ENCODE measurements at regions not wholly inside any gene's neighbourhood (a gene's known extent, or its start where the extent isn't known, plus 50 kb on each side); places are given as distances from the start of the nearest gene placed in this dataset.

DNA sequence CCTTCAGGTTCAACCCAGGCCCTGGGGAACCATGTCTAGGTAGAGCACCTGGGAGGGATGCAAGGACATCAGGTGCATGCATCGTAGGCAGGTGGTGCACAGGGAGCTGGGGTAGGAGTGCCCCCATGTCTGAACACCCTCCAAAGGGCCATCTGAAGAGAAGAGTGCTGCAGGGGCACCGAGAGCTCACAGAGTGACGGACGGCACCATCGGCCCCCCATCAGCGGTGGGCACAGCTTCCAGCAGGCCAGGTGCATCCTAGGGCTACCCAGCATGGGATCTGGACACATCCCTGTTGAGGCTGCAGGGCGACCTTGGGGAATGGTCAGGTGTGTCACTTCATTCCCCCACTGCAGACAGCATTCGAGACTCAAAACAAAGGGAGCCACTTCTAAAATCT is 138.3 kb upstream of the CDH4 start:
- H3K4me3 Mint-ChIP-seq: no peak overlapping the region
- H3K27me3 Mint-ChIP-seq (ENCODE audit: low read depth): no peaks in the 10 kb centered on the region
- H3K4me1 Mint-ChIP-seq: peaks cover 6% of the 10 kb centered on the region
- H3K27ac Mint-ChIP-seq (ENCODE audit: unreplicated experiment): no peak overlapping the region
- no peak for DNase-seq (ENCODE audit: low read depth, low spot score)
- no peak for TF ChIP-seq CTCF (conservative IDR thresholded peaks at IDR 0.05)
- H3K9me3 Mint-ChIP-seq: no peaks in the 10 kb centered on the region
- H3K36me3 Mint-ChIP-seq (ENCODE audit: low read depth): no peaks in the 10 kb centered on the region

DNA sequence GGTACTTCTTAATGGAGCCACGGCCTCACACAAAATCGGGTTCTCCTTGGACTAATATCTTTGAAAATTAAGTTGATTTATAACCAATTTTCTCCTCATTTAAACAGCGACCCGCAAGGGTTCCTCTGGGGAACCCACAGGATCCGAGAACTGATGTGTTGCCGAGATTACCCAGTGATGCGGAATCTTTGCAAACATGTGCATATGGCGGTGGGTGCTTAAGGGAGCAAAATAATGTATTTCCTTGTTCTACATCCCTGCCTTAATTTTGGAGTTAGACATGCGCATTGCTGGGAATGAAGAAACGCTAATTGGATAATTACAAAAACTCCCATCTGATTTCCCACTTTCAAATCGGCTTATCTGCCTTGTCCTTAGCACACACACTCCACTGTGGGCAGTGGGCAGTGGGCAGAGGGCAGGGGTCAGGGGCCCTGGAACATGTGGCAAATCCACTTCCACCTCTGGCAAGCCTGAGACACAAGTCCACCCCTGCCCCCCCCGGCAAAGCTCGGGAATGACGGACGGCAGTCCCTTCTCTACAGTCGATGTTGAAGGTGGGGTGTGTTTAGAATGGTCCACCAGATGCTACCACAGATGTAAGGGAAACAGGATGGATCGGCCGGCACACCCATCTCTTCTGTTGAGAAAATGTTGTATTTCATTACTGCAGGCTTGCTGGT is 137.4 kb upstream of the CDH4 start:
- Mint-ChIP-seq H3K4me1 (peaks cover 7% of the 10 kb centered on the region), H3K27ac (ENCODE audit: unreplicated experiment) (no peak overlapping the region), H3K36me3 (ENCODE audit: low read depth) (no peaks in the 10 kb centered on the region), H3K27me3 (ENCODE audit: low read depth) (no peaks in the 10 kb centered on the region), H3K4me3 (no peak overlapping the region), H3K9me3 (no peaks in the 10 kb centered on the region)
- no peak for TF ChIP-seq CTCF (conservative IDR thresholded peaks at IDR 0.05)
- DNase-seq (ENCODE audit: low read depth, low spot score): no peak

- H3K27me3 Mint-ChIP-seq (ENCODE audit: low read depth): no peaks in the 10 kb centered on the region
- H3K27ac Mint-ChIP-seq (ENCODE audit: unreplicated experiment): no peak overlapping the region
- no peak for TF ChIP-seq CTCF (conservative IDR thresholded peaks at IDR 0.05)
- no peak overlapping the region for H3K4me3 Mint-ChIP-seq
- DNase-seq (ENCODE audit: low read depth, low spot score): no peak
- no peaks in the 10 kb centered on the region for H3K36me3 Mint-ChIP-seq (ENCODE audit: low read depth)
- peaks cover 11% of the 10 kb centered on the region for H3K4me1 Mint-ChIP-seq
- no peaks in the 10 kb centered on the region for H3K9me3 Mint-ChIP-seq
Observed at GRCh38 chr20:61115364-61116065, 136.5 kb upstream of the CDH4 start.

DNA sequence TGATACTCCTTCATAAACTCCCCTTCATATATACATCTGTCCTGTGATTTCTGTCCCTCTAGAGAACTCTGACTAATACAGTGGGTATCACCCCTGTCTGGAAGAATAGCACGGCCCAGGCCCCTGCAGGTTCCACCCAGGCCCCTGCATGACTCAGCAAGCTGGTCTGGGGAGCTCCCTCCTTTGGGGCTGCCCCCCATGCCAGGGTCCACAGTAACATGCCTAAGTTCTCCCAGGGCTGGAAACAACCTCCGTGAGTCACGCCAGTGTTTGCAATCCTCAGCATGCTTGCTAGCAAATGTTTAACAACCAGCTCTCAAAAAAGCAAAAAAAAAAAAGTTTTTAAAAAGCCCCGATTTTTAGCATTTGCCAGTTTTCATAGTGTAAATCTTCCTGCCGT is 134.3 kb upstream of the CDH4 start:
- H3K27me3 Mint-ChIP-seq (ENCODE audit: low read depth): no peaks in the 10 kb centered on the region
- no peak overlapping the region for H3K27ac Mint-ChIP-seq (ENCODE audit: unreplicated experiment)
- no peak for DNase-seq (ENCODE audit: low read depth, low spot score)
- TF ChIP-seq CTCF (conservative IDR thresholded peaks at IDR 0.05): no peak
- H3K36me3 Mint-ChIP-seq (ENCODE audit: low read depth): no peaks in the 10 kb centered on the region
- peaks cover 16% of the 10 kb centered on the region for H3K4me1 Mint-ChIP-seq
- no peak overlapping the region for H3K4me3 Mint-ChIP-seq
- H3K9me3 Mint-ChIP-seq: no peaks in the 10 kb centered on the region

- Mint-ChIP-seq H3K27ac (ENCODE audit: unreplicated experiment) (no peak overlapping the region), H3K9me3 (no peaks in the 10 kb centered on the region), H3K36me3 (ENCODE audit: low read depth) (no peaks in the 10 kb centered on the region), H3K4me3 (no peak overlapping the region), H3K27me3 (ENCODE audit: low read depth) (no peaks in the 10 kb centered on the region), H3K4me1 (peaks cover 16% of the 10 kb centered on the region)
- TF ChIP-seq CTCF (conservative IDR thresholded peaks at IDR 0.05): no peak
- DNase-seq (ENCODE audit: low read depth, low spot score): no peak
Observed at GRCh38 chr20:61118429-61119224, 133.4 kb upstream of the CDH4 start.

Data from neural crest cell (in vitro differentiated cells).